Daoy (cell line): ENCODE measurements at regions not wholly inside any gene's neighbourhood (a gene's known extent, or its start where the extent isn't known, plus 50 kb on each side); places are given as distances from the start of the nearest gene placed in this dataset.
A peak's percentile ranks its signal among the peaks of the same experiment; 100 is the strongest.

Experiments
- DNase-seq: peaks from one replicate; pipeline ENCODE4 v3.0.0-alpha.2; 2015; ENCODE audit warnings: low read depth

GRCh38 chr1:56189946-56190805, 389.2 kb downstream of the PLPP3 start:
- peak; percentile 23 for DNase-seq

GRCh38 chr1:56189454-56189853, 389.9 kb downstream of the PLPP3 start:
- DNase-seq = no peak

- DNase-seq = no peak
Measured at GRCh38 chr1:56188855-56189254, 390.5 kb downstream of the PLPP3 start.

- DNase-seq = no peak
Measured at GRCh38 chr1:56188221-56188620, 391.1 kb downstream of the PLPP3 start.

GRCh38 chr1:56187405-56187804, 392.0 kb downstream of the PLPP3 start:
- no peak for DNase-seq

- no peak for DNase-seq
Measured at GRCh38 chr1:56185493-56185892, 393.9 kb downstream of the PLPP3 start.

- no peak for DNase-seq
Measured at GRCh38 chr1:56183151-56183550, 396.2 kb downstream of the PLPP3 start.

- DNase-seq = no peak
Measured at GRCh38 chr1:56180520-56181190, 398.7 kb downstream of the PLPP3 start.

GRCh38 chr1:56179543-56179942, 399.8 kb downstream of the PLPP3 start:
- DNase-seq = no peak

- DNase-seq = no peak
Measured at GRCh38 chr1:56175211-56175610, 404.2 kb downstream of the PLPP3 start.

- DNase-seq = no peak
Measured at GRCh38 chr1:56174176-56174885, 405.0 kb downstream of the PLPP3 start.

GRCh38 chr1:56173736-56174135, 405.6 kb downstream of the PLPP3 start:
- no peak for DNase-seq

GRCh38 chr1:56171670-56172069, 407.7 kb downstream of the PLPP3 start:
- DNase-seq = no peak

GRCh38 chr1:56170784-56171320, 408.5 kb downstream of the PLPP3 start:
- no peak for DNase-seq

- DNase-seq = no peak
Measured at GRCh38 chr1:56169856-56170255, 409.5 kb downstream of the PLPP3 start.

GRCh38 chr1:56168176-56168575, 411.2 kb downstream of the PLPP3 start:
- DNase-seq = no peak

GRCh38 chr1:56167596-56167995, 411.8 kb downstream of the PLPP3 start:
- DNase-seq = no peak

- DNase-seq = no peak
Measured at GRCh38 chr1:56160773-56161315, 418.5 kb downstream of the PLPP3 start.

- DNase-seq = no peak
Measured at GRCh38 chr1:56156971-56157876, 422.1 kb downstream of the PLPP3 start.

GRCh38 chr1:56153276-56153675, 426.1 kb downstream of the PLPP3 start:
- DNase-seq = no peak

- DNase-seq = no peak
Measured at GRCh38 chr1:56152635-56153034, 426.7 kb downstream of the PLPP3 start.
